ENCODE measurements at regions not wholly inside any gene's neighbourhood (a gene's known extent, or its start where the extent isn't known, plus 50 kb on each side); places are given as distances from the start of the nearest gene placed in this dataset.
A peak's percentile ranks its signal among the peaks of the same experiment; 100 is the strongest.

- no peak for TF ChIP-seq CTCF (conservative IDR thresholded peaks at IDR 0.05 in 1 of 2, IDR thresholded peaks at IDR 0.05 in 1 of 2; ENCODE audit: low read depth in 1 of 2, low read length in 2 of 2)
- TF ChIP-seq EZH2 (IDR thresholded peaks at IDR 0.05; ENCODE audit: low read length, missing control alignments), result no peak
- Histone ChIP-seq H3K4me3 (replicated peaks in 1 of 4; ENCODE audit: control extremely low read depth in 1 of 4, insufficient read depth in 1 of 4, low read depth in 3 of 4, low read length in 4 of 4) (no peak overlapping the region), H3K9ac (ENCODE audit: insufficient read depth, low read length) (no peak overlapping the region), H3K79me2 (ENCODE audit: control insufficient read depth, insufficient read depth, low read length) (no peaks in the 10 kb centered on the region), H3K36me3 (ENCODE audit: control insufficient read depth, insufficient read depth, low read length) (no peaks in the 10 kb centered on the region), H4K20me1 (ENCODE audit: control insufficient read depth, extremely low read depth, insufficient read depth, low read length) (no peaks in the 10 kb centered on the region), H3K9me3 (ENCODE audit: control insufficient read depth, insufficient read depth, low read depth, low read length) (no peaks in the 10 kb centered on the region), H3K27me3 (ENCODE audit: control insufficient read depth, insufficient read depth, low read length) (peaks cover 8% of the 10 kb centered on the region), H3K4me1 (ENCODE audit: control insufficient read depth, extremely low read depth, insufficient read depth, low read length) (peaks cover under 1% of the 10 kb centered on the region), H2AFZ (ENCODE audit: low read length) (no peak overlapping the region), H3K4me2 (ENCODE audit: extremely low read depth, insufficient read depth, low read length) (no peak overlapping the region), H3K27ac (ENCODE audit: insufficient read depth, low read length) (no peak overlapping the region)
- DNase-seq (ENCODE audit: low read depth in 2 of 2), result no peak
These were observed 188.4 kb downstream of the FOXL1 start for GRCh38 chr16:86766700-86767099.

GRCh38 chr16:86768228-86768791 lies 190.0 kb downstream of the FOXL1 start:
- TF ChIP-seq CTCF (conservative IDR thresholded peaks at IDR 0.05 in 1 of 2, IDR thresholded peaks at IDR 0.05 in 1 of 2; ENCODE audit: low read depth in 1 of 2, low read length in 2 of 2), result no peak
- TF ChIP-seq EZH2 (IDR thresholded peaks at IDR 0.05; ENCODE audit: low read length, missing control alignments), result no peak
- no peak overlapping the region for H3K27ac ChIP-seq (ENCODE audit: insufficient read depth, low read length)
- no peak overlapping the region for H3K9ac ChIP-seq (ENCODE audit: insufficient read depth, low read length)
- H3K27me3 ChIP-seq (ENCODE audit: control insufficient read depth, insufficient read depth, low read length), result peaks cover 8% of the 10 kb centered on the region
- peak in 1 of 2 donors; percentile 88 for DNase-seq (ENCODE audit: low read depth in 2 of 2)
- no peak overlapping the region for H3K4me2 ChIP-seq (ENCODE audit: extremely low read depth, insufficient read depth, low read length)
- no peak overlapping the region for H3K4me3 ChIP-seq (replicated peaks in 1 of 4; ENCODE audit: control extremely low read depth in 1 of 4, insufficient read depth in 1 of 4, low read depth in 3 of 4, low read length in 4 of 4)
- H3K4me1 ChIP-seq (ENCODE audit: control insufficient read depth, extremely low read depth, insufficient read depth, low read length), result peaks cover 3% of the 10 kb centered on the region
- no peaks in the 10 kb centered on the region for H4K20me1 ChIP-seq (ENCODE audit: control insufficient read depth, extremely low read depth, insufficient read depth, low read length)
- no peak overlapping the region for H2AFZ ChIP-seq (ENCODE audit: low read length)
- no peaks in the 10 kb centered on the region for H3K36me3 ChIP-seq (ENCODE audit: control insufficient read depth, insufficient read depth, low read length)
- H3K9me3 ChIP-seq (ENCODE audit: control insufficient read depth, insufficient read depth, low read depth, low read length), result no peaks in the 10 kb centered on the region
- no peaks in the 10 kb centered on the region for H3K79me2 ChIP-seq (ENCODE audit: control insufficient read depth, insufficient read depth, low read length)

- Histone ChIP-seq H3K27me3 (ENCODE audit: control insufficient read depth, insufficient read depth, low read length) (peaks cover 7% of the 10 kb centered on the region), H3K9me3 (ENCODE audit: control insufficient read depth, insufficient read depth, low read depth, low read length) (no peaks in the 10 kb centered on the region), H3K4me3 (replicated peaks in 1 of 4; ENCODE audit: control extremely low read depth in 1 of 4, insufficient read depth in 1 of 4, low read depth in 3 of 4, low read length in 4 of 4) (no peak overlapping the region), H3K79me2 (ENCODE audit: control insufficient read depth, insufficient read depth, low read length) (no peaks in the 10 kb centered on the region), H3K4me1 (ENCODE audit: control insufficient read depth, extremely low read depth, insufficient read depth, low read length) (peaks cover 3% of the 10 kb centered on the region), H3K27ac (ENCODE audit: insufficient read depth, low read length) (no peak overlapping the region), H3K36me3 (ENCODE audit: control insufficient read depth, insufficient read depth, low read length) (no peaks in the 10 kb centered on the region), H4K20me1 (ENCODE audit: control insufficient read depth, extremely low read depth, insufficient read depth, low read length) (no peaks in the 10 kb centered on the region), H3K9ac (ENCODE audit: insufficient read depth, low read length) (no peak overlapping the region), H3K4me2 (ENCODE audit: extremely low read depth, insufficient read depth, low read length) (peak overlapping the region; percentile 15), H2AFZ (ENCODE audit: low read length) (no peak overlapping the region)
- no peak for TF ChIP-seq EZH2 (IDR thresholded peaks at IDR 0.05; ENCODE audit: low read length, missing control alignments)
- no peak for TF ChIP-seq CTCF (conservative IDR thresholded peaks at IDR 0.05 in 1 of 2, IDR thresholded peaks at IDR 0.05 in 1 of 2; ENCODE audit: low read depth in 1 of 2, low read length in 2 of 2)
- DNase-seq (ENCODE audit: low read depth in 2 of 2), result peak; percentile 76
These were observed 190.7 kb downstream of the FOXL1 start for GRCh38 chr16:86768999-86769398.
